Hematopoietic multipotent progenitor cell treated with erythropoietin and hydrocortisone succinate and interleukin-3 and kit ligand, for 4 days (in vitro differentiated cells): ENCODE measurements at regions not wholly inside any gene's neighbourhood (a gene's known extent, or its start where the extent isn't known, plus 50 kb on each side); places are given as distances from the start of the nearest gene placed in this dataset.
A peak's percentile ranks its signal among the peaks of the same experiment; 100 is the strongest.

Experiments used
- DNase-seq: peaks from one replicate; pipeline ENCODE4 v3.0.0-alpha.2; 2015

- no peak for DNase-seq
These were observed 196.1 kb downstream of the MACC1 start for GRCh38 chr7:20021066-20021465.

GRCh38 chr7:20019757-20020432, 197.3 kb downstream of the MACC1 start:
- DNase-seq = peak; percentile 21

GRCh38 chr7:20016669-20017068, 200.5 kb downstream of the MACC1 start:
- no peak for DNase-seq

- no peak for DNase-seq
These were observed 203.6 kb downstream of the MACC1 start for GRCh38 chr7:20013536-20013935.

GRCh38 chr7:20012100-20012499, 205.1 kb downstream of the MACC1 start:
- DNase-seq = no peak

- DNase-seq = no peak
These were observed 206.3 kb downstream of the MACC1 start for GRCh38 chr7:20010877-20011276.

GRCh38 chr7:20007510-20007909, 209.7 kb downstream of the MACC1 start:
- DNase-seq = no peak

- no peak for DNase-seq
These were observed 212.1 kb downstream of the MACC1 start for GRCh38 chr7:20005081-20005480.

GRCh38 chr7:19999681-20000080, 217.5 kb downstream of the MACC1 start:
- DNase-seq = no peak

- DNase-seq = no peak
These were observed 218.5 kb upstream of the TMEM196 start for GRCh38 chr7:19991936-19992335.

GRCh38 chr7:19989906-19990305, 216.5 kb upstream of the TMEM196 start:
- no peak for DNase-seq

- no peak for DNase-seq
These were observed 215.4 kb upstream of the TMEM196 start for GRCh38 chr7:19988860-19989259.

GRCh38 chr7:19984231-19984632, 210.8 kb upstream of the TMEM196 start:
- DNase-seq = peak; percentile 9

GRCh38 chr7:19982841-19983835, 209.7 kb upstream of the TMEM196 start:
- DNase-seq = peak; percentile 78

- no peak for DNase-seq
These were observed 200.2 kb upstream of the TMEM196 start for GRCh38 chr7:19973581-19973980.

GRCh38 chr7:19972876-19973275, 199.5 kb upstream of the TMEM196 start:
- DNase-seq = no peak

- no peak for DNase-seq
These were observed 198.5 kb upstream of the TMEM196 start for GRCh38 chr7:19971956-19972355.

GRCh38 chr7:19970514-19970913, 197.1 kb upstream of the TMEM196 start:
- DNase-seq = no peak

- DNase-seq = no peak
These were observed 196.6 kb upstream of the TMEM196 start for GRCh38 chr7:19969859-19970493.

- no peak for DNase-seq
These were observed 190.8 kb upstream of the TMEM196 start for GRCh38 chr7:19964246-19964645.

GRCh38 chr7:19963695-19964094, 190.3 kb upstream of the TMEM196 start:
- DNase-seq = no peak

- DNase-seq = peak; percentile 28
These were observed 185.0 kb upstream of the TMEM196 start for GRCh38 chr7:19958309-19958896.

GRCh38 chr7:19957664-19958063, 184.2 kb upstream of the TMEM196 start:
- no peak for DNase-seq
